IMR-90 (cell line): ENCODE measurements at regions not wholly inside any gene's neighbourhood (a gene's known extent, or its start where the extent isn't known, plus 50 kb on each side); places are given as distances from the start of the nearest gene placed in this dataset.

Source experiments
- ATAC-seq: fragments of 200-7000 bp; cut with Tn5 transposase; 2 replicates; pipeline ENCODE4 v1.9.1; 2020; ENCODE audit warnings: low read depth, mild to moderate bottlenecking, moderate library complexity
- BruUV-seq: library from RNA; stranded (reverse); fragments of 400-500 nt; replicated peaks from 2 replicates; lab custom pipeline; 2021; lab: Mats Ljungman, UMichigan
- CTCF ChIA-PET: fragments of 300-600 bp; formaldehyde crosslinking; extraction: SDS; loops from one replicate; lab custom pipeline; 2021; ENCODE audit warnings: antibody characterized with exemption; lab: Yijun Ruan, JAX
- POLR2A ChIA-PET: fragments of 300-600 bp; sonication (Branson Sonifier 250); formaldehyde crosslinking; loops from one replicate; lab custom pipeline; 2022; ENCODE audit warnings: antibody characterized with exemption; ENCODE audit not compliant: unreplicated experiment; lab: Charles Lee
- DNase-seq: peaks from one replicate; pipeline ENCODE4 v3.0.0; 2013
- H2AFZ ChIP-seq: replicated peaks from 2 replicates; pipeline ENCODE3; 2013; ENCODE audit warnings: low read length, mild to moderate bottlenecking; ENCODE audit not compliant: poor library complexity
- H2AK5ac ChIP-seq: 2 replicates; pipeline ENCODE4 v1.6.1; 2013; ENCODE audit warnings: low read depth, low read length, inconsistent platforms
- H2AK9ac ChIP-seq: replicated peaks from 2 replicates; pipeline ENCODE3; 2013; ENCODE audit warnings: mild to moderate bottlenecking, low read depth, low read length, moderate library complexity; ENCODE audit not compliant: poor library complexity
- H2BK120ac ChIP-seq: 2 replicates; pipeline ENCODE4 v1.6.1; 2013; ENCODE audit warnings: low read depth, low read length, inconsistent platforms
- H2BK15ac ChIP-seq: 3 replicates; pipeline ENCODE4 v1.6.1; 2013; ENCODE audit warnings: low read depth, low read length, inconsistent platforms
- H2BK20ac ChIP-seq: 2 replicates; pipeline ENCODE4 v1.6.1; 2013; ENCODE audit warnings: low read depth, mild to moderate bottlenecking, inconsistent platforms, low read length, moderate library complexity
- H2BK5ac ChIP-seq: 2 replicates; pipeline ENCODE4 v1.6.1; 2013; ENCODE audit warnings: mild to moderate bottlenecking, low read depth, low read length, inconsistent platforms; ENCODE audit not compliant: poor library complexity, severe bottlenecking
- H3K14ac ChIP-seq: replicated peaks from 2 replicates; pipeline ENCODE4 v1.6.1; 2013; ENCODE audit warnings: low read depth, low read length, inconsistent platforms
- H3K18ac ChIP-seq: 2 replicates; pipeline ENCODE4 v1.6.1; 2013; ENCODE audit warnings: low read depth, low read length, control low read depth
- H3K23ac ChIP-seq: 2 replicates; pipeline ENCODE4 v1.6.1; 2013; ENCODE audit warnings: low read depth, low read length, inconsistent platforms
- H3K27ac ChIP-seq: 2 replicates; pipeline ENCODE4 v1.5.1; 2013; ENCODE audit warnings: mild to moderate bottlenecking, control low read depth, low read length; ENCODE audit not compliant: insufficient read depth
- H3K27me3 ChIP-seq: 2 replicates; pipeline ENCODE4 v1.6.1; 2013; ENCODE audit warnings: low read length; ENCODE audit not compliant: control insufficient read depth, insufficient read depth
- H3K36me3 ChIP-seq: 2 replicates; pipeline ENCODE4 v1.6.1; 2013; ENCODE audit warnings: low read length, mixed read lengths; ENCODE audit not compliant: control insufficient read depth, insufficient read depth
- H3K4ac ChIP-seq: 2 replicates; pipeline ENCODE4 v1.6.1; 2013; ENCODE audit warnings: low read depth, low read length, inconsistent platforms
- H3K4me1 ChIP-seq: 2 replicates; pipeline ENCODE4 v1.6.1; 2013; ENCODE audit warnings: low read length, mixed read lengths; ENCODE audit not compliant: control insufficient read depth, insufficient read depth
- H3K4me2 ChIP-seq: 2 replicates; pipeline ENCODE4 v1.6.1; 2013; ENCODE audit warnings: low read depth, mild to moderate bottlenecking, control low read depth, low read length, moderate library complexity
- H3K4me3 ChIP-seq: 2 replicates; pipeline ENCODE4 v1.5.1; 2013; ENCODE audit warnings: low read depth, mild to moderate bottlenecking, control low read depth, low read length, moderate library complexity; ENCODE audit not compliant: insufficient read depth
- H3K56ac ChIP-seq: 2 replicates; pipeline ENCODE4 v1.6.1; 2013; ENCODE audit warnings: low read length, inconsistent platforms; ENCODE audit not compliant: insufficient read depth; ENCODE audit errors: extremely low read depth
- H3K79me1 ChIP-seq, 2 experiments: 2 replicates each; pipeline ENCODE4 v1.6.1; 2013; ENCODE audit warnings: low read length in 2 of 2, inconsistent platforms in 1 of 2, low read depth in 1 of 2
- H3K9ac ChIP-seq: 2 replicates; pipeline ENCODE4 v1.6.1; 2013; ENCODE audit warnings: low read depth, low read length, control low read depth
- H3K9me1 ChIP-seq: 2 replicates; pipeline ENCODE4 v1.6.1; 2013; ENCODE audit warnings: low read length, inconsistent platforms; ENCODE audit not compliant: insufficient read depth
- H3K9me3 ChIP-seq: 2 replicates; pipeline ENCODE4 v1.6.1; 2013; ENCODE audit warnings: low read length; ENCODE audit not compliant: control insufficient read depth, insufficient read depth
- H4K20me1 ChIP-seq: 2 replicates; pipeline ENCODE4 v1.6.1; 2013; ENCODE audit warnings: low read length, inconsistent platforms; ENCODE audit not compliant: insufficient read depth
- H4K5ac ChIP-seq: 2 replicates; pipeline ENCODE4 v1.6.1; 2013; ENCODE audit warnings: mild to moderate bottlenecking, low read depth, low read length, control low read depth
- H4K8ac ChIP-seq, 2 experiments: 2 replicates each; pipeline ENCODE4 v1.6.1; 2013; ENCODE audit warnings: low read depth in 2 of 2, low read length in 2 of 2, control low read depth in 1 of 2, inconsistent platforms in 1 of 2
- H4K91ac ChIP-seq: 2 replicates; pipeline ENCODE4 v1.6.1; 2013; ENCODE audit warnings: low read depth, low read length, inconsistent platforms; ENCODE audit not compliant: insufficient read depth
- CEBPB ChIP-seq: IDR thresholded peaks from 2 replicates; pipeline ENCODE4 v1.6.1; 2012; ENCODE audit warnings: low read depth, low read length, improper control_type of control experiment
- CHD1 ChIP-seq: IDR thresholded peaks from 2 replicates; pipeline ENCODE4 v1.6.1; 2012; ENCODE audit warnings: low read depth, low read length, improper control_type of control experiment
- CTCF ChIP-seq: conservative IDR thresholded peaks from 2 replicates; pipeline ENCODE4 v1.5.1; 2012; ENCODE audit warnings: mild to moderate bottlenecking, low read depth, low read length, improper control_type of control experiment
- ELK1 ChIP-seq: fragments of 150-350 bp; IDR thresholded peaks from 2 replicates; pipeline ENCODE4 v1.6.1; 2016; ENCODE audit warnings: low read depth, mild to moderate bottlenecking, low read length, moderate library complexity, borderline replicate concordance
- MAFK ChIP-seq: IDR thresholded peaks from 2 replicates; pipeline ENCODE4 v1.6.1; 2012; ENCODE audit warnings: low read depth, low read length, improper control_type of control experiment
- RAD21 ChIP-seq: IDR thresholded peaks from 2 replicates; pipeline ENCODE4 v1.6.1; 2012; ENCODE audit warnings: low read length, improper control_type of control experiment
- RCOR1 ChIP-seq: IDR thresholded peaks from 2 replicates; pipeline ENCODE4 v1.6.1; 2012; ENCODE audit warnings: mild to moderate bottlenecking, low read length, improper control_type of control experiment; ENCODE audit not compliant: insufficient replicate concordance
- USF2 ChIP-seq: fragments of 150-350 bp; IDR thresholded peaks from 2 replicates; pipeline ENCODE4 v1.6.1; 2017; ENCODE audit warnings: mild to moderate bottlenecking, antibody characterized with exemption, low read length, low read depth
- WGBS, 2 experiments: methylation state at CpG; one replicate each; pipeline versions ENCODE4 v1.1.5 to v1.1.7; 2013; ENCODE audit warnings: missing lambda C conversion rate in 2 of 2; ENCODE audit not compliant: insufficient read length in 1 of 2; ENCODE audit errors: extremely low coverage in 2 of 2; 5-methylcytosine and 5-hydroxymethylcytosine counted together
- dilution Hi-C: fragments of 300-500 bp; cut with HindIII; formaldehyde crosslinking; loops from one replicate; pipeline ENCODE4 v1.14.3; 2018; ENCODE audit warnings: low sequenced_read_pairs; ENCODE audit not compliant: unreplicated experiment
- in situ Hi-C: fragments of 300-500 bp; cut with MboI; formaldehyde crosslinking; loops from 3 replicates; pipeline ENCODE4 v1.14.3; 2019; ENCODE audit warnings: low sequenced_read_pairs, inconsistent platforms, mixed read lengths
- intact Hi-C: fragments of 100-400 bp; cut with micrococcal nuclease; formaldehyde crosslinking; loops from 2 replicates; pipeline ENCODE4 v1.10.0; 2022

GRCh38 chrX:40488296-40488695 is 92.5 kb upstream of the ATP6AP2 start:
- Histone ChIP-seq H3K4me3 (no peak overlapping the region), H3K18ac (no peak overlapping the region), H3K9me3 (peaks cover 5% of the 10 kb centered on the region), H3K4ac (no peak overlapping the region), H4K5ac (no peak overlapping the region), H2AK5ac (no peak overlapping the region), H3K23ac (no peak overlapping the region), H3K56ac (no peak overlapping the region), H2BK120ac (no peak overlapping the region), H3K4me2 (no peak overlapping the region), H2BK20ac (no peak overlapping the region), H3K14ac (no peak overlapping the region), H2AK9ac (no peak overlapping the region), H3K79me1 (no peaks in the 10 kb centered on the region), H3K9ac (no peak overlapping the region), H3K9me1 (no peaks in the 10 kb centered on the region), H3K4me1 (no peaks in the 10 kb centered on the region), H4K91ac (no peak overlapping the region), H2BK5ac (no peak overlapping the region), H2BK15ac (no peak overlapping the region), H3K27ac (no peak overlapping the region), H4K20me1 (no peaks in the 10 kb centered on the region), H2AFZ (no peak overlapping the region), H3K36me3 (no peaks in the 10 kb centered on the region), H3K27me3 (peaks cover 15% of the 10 kb centered on the region), H4K8ac (no peak overlapping the region)
- dilution Hi-C loops, result no loop called here
- no peak for DNase-seq
- TF ChIP-seq ELK1 (no peak), MAFK (peak; percentile 83), CTCF (no peak), CEBPB (no peak), USF2 (no peak), CHD1 (no peak), RAD21 (no peak), RCOR1 (no peak)
- ATAC-seq, result no peak
- ChIA-PET POLR2A (no interaction called here), CTCF (interaction anchor here (1.0 kb wide), 1 partner anchor 55 kb away, joined by 3 read pairs; no protein-coding TSS in a partner anchor)
- intact Hi-C loops, result no loop called here
- in situ Hi-C loops, result no loop called here
- no TSS peak for BruUV-seq
- WGBS, 2 experiments, result no CpG with 5 or more reads among the region's 4 CpGs
